Kidney epithelial cell (primary cell): ENCODE measurements at regions not wholly inside any gene's neighbourhood (a gene's known extent, or its start where the extent isn't known, plus 50 kb on each side); places are given as distances from the start of the nearest gene placed in this dataset.

ENCODE experiments used
- DNase-seq: peaks from one replicate; pipeline ENCODE4 v3.0.0-alpha.2; 2010; ENCODE audit warnings: low read depth
- H3K27me3 ChIP-seq: 2 replicates; pipeline ENCODE4 v1.6.0; 2011; ENCODE audit warnings: low read length; ENCODE audit not compliant: control insufficient read depth, insufficient read depth
- H3K36me3 ChIP-seq: 2 replicates; pipeline ENCODE4 v1.5.1; 2011; ENCODE audit warnings: low read length; ENCODE audit not compliant: control insufficient read depth, insufficient read depth
- H3K4me3 ChIP-seq: 2 replicates; pipeline ENCODE4 v1.5.1; 2011; ENCODE audit warnings: low read depth, mild to moderate bottlenecking, control low read depth, low read length
- CTCF ChIP-seq: IDR thresholded peaks from 2 replicates; pipeline ENCODE4 v1.5.1; 2011; ENCODE audit warnings: mild to moderate bottlenecking, moderate library complexity, low read length, control low read depth, inconsistent platforms; ENCODE audit not compliant: insufficient read depth, poor library complexity, severe bottlenecking

GRCh38 chr19:5250127-5250659 is 90.4 kb downstream of the PTPRS start:
- no peak for TF ChIP-seq CTCF
- Histone ChIP-seq H3K4me3 (no peak overlapping the region), H3K36me3 (no peaks in the 10 kb centered on the region)

DNA sequence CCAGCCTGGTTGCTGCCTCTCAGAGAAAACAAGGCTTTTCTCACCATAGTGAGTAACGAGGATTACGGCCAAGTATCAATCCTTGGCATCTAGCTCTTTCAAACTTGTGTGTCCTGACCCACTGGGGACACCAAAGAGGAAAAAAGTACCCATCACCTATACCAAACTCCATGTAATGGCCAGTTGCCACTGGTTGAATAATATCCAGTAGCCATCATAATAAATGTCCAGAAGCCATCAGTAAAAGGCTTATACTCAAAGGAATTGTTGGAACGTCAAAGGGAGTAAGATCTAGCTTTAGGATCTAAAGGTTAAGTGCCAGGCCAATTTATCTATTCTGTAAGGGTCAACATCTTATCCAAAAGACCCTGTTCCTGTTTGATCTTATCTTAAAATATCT is 91.1 kb downstream of the PTPRS start:
- H3K36me3 ChIP-seq = no peaks in the 10 kb centered on the region
- no peak for DNase-seq
- no peak for TF ChIP-seq CTCF
- H3K4me3 ChIP-seq = no peak overlapping the region
- no peaks in the 10 kb centered on the region for H3K27me3 ChIP-seq

More at GRCh38 chr19:5250127-5250659, 90.4 kb downstream of the PTPRS start:
- no peaks in the 10 kb centered on the region for H3K27me3 ChIP-seq
- no peak for DNase-seq

- Histone ChIP-seq H3K36me3 (no peaks in the 10 kb centered on the region), H3K27me3 (no peaks in the 10 kb centered on the region), H3K4me3 (no peak overlapping the region)
- no peak for DNase-seq
- no peak for TF ChIP-seq CTCF
Observed at GRCh38 chr19:5247957-5248705, 92.5 kb downstream of the PTPRS start.

GRCh38 chr19:5246554-5247155 is 94.0 kb downstream of the PTPRS start:
- TF ChIP-seq CTCF = no peak
- Histone ChIP-seq H3K4me3 (no peak overlapping the region), H3K27me3 (no peaks in the 10 kb centered on the region), H3K36me3 (no peaks in the 10 kb centered on the region)
- no peak for DNase-seq

DNA sequence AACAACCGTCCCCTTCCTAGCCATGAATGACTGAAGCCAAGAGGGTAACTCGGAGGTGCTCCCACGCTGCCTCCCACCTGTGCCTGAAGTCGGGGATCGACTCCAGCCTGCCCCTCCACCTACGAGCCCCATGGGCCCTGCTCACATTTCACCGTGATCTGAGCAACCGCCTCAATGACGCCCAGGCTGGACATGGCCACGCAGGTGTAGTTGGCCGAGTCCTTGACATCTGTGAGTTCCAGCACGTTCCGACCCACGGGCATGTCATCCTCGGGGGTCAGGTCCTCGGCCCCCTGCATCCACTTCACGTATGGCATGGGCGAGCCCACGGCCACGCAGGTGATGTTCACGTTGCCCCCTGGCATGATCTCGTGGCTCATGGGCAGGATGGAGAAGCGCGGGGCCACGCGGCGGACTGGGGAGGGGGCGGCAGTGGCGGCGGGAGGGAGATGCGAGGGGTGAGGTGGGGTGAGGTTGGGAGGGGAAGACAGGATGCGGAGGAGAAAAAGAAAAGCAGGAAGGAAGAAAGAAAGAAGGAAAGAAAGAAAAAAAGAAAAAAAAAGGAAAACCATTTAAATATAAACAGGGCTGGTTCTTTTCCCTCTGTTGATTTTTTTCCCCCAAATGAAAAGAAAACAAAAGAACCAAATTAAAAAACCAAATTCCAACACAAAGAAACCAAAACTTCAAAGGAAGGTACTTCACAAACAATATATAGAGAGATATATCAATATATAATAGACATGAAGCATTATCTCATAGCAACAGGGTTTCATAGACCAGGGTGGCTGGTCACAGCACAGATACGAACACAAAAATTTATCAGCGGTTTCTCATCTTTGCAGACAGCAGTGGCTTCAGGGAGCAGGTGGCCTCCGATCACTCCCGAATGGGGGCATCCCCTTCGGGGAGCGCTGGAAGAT is 94.7 kb downstream of the PTPRS start:
- no peaks in the 10 kb centered on the region for H3K36me3 ChIP-seq
- H3K27me3 ChIP-seq = no peaks in the 10 kb centered on the region
- no peak for DNase-seq
- no peak for TF ChIP-seq CTCF
- H3K4me3 ChIP-seq = no peak overlapping the region
